EL (cell line): ENCODE measurements at regions not wholly inside any gene's neighbourhood (a gene's known extent, or its start where the extent isn't known, plus 50 kb on each side); places are given as distances from the start of the nearest gene placed in this dataset.
"Not testable (repeated sequence)": the region's sequence is repeated elsewhere in the genome, so short reads cannot be mapped to it uniquely, and the experiment has no call there.

ENCODE experiments used
- DNase-seq: peaks from one replicate; pipeline ENCODE4 v3.0.0-alpha.2; 2016

DNA sequence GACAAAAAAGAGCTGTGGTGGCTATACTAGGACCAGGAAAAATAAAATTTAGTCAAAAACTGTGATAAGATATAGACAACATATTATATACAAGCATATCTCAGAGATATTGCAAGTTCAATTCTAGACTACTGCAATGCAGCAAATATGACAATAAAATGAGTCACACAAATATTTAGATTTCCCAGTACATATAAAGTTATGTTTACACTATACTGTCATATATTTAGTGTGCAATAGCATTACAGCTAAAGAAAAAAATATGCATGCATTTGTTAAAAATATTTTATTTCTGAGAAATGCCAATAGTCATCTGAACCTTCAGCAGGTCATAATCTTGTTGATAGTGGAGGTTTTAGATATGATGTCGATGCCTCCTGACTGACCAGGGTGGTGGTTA lies 72.1 kb downstream of the AKR1C4 start:
- DNase-seq, result no peak

DNA sequence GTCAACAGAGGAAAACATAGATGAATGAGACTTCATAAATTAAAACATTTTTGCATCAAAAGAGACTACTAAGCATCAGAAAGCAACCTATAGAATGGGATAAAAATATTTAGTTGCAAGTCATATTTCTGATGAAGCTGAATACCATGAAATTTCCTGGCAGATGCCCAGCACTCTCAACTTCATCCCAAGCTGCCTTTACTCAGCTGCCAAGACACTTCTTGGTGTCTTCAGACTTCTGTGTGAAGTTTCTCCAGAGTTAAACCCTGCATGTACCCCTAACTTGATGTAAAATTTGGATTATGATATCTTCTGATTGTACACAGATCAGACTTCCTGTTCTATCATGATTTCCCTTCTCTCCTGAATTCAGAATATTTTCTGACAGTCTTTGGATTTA lies 73.2 kb downstream of the AKR1C4 start:
- no peak for DNase-seq

DNA sequence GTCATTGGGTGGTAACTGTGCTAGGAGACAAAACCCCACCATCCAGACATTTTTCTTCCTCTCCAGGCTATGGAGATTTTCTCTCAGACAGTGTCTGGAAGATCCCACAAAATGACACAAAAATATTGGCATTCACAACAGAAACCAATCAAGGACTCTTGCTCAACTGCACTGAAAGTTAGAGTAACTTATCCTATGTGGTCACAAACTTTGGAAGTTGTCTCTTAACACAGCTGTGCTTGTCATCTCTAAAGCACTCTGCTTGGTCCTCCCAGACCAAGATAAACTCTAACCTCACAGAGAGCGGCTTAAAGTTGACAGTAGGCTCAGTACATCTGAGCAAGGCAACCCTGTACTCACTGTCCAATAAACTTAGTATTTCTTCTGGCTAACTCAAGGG lies 74.9 kb downstream of the AKR1C4 start:
- DNase-seq, result no peak

DNA sequence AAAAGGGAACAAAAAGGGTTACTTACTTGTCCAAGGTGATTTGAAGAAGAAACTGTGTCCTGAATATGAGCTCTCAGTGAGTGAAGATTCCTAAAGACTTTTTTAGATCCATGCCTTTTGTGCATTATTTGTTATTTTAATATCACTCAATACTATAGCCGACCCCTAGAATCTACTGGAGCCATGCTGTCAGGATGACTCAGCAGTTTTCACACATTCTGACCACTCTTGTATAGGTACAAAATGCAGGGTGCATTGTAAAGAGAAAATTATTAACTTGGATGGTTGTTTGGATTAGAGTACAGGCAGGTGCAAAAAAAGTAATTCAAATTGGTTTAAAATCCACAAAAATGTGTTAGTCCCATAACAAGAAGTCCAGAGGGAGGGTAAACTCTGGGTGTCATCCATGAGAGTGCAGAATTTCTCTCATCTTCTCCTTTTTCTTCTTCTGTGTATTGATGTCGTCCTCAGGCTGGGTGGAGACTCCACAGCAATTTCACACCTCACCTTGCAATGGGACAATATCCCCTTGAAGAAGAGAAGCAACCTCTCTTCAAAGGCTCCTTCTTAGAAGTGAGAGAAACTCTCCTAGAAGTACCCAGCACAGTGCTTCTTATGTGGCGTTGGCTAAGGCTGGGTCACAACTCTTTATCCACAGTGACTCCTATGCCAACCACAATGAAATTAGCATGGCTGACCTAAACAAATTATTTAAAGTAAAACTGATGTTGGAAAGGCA lies 75.6 kb downstream of the AKR1C4 start:
- no peak for DNase-seq

DNA sequence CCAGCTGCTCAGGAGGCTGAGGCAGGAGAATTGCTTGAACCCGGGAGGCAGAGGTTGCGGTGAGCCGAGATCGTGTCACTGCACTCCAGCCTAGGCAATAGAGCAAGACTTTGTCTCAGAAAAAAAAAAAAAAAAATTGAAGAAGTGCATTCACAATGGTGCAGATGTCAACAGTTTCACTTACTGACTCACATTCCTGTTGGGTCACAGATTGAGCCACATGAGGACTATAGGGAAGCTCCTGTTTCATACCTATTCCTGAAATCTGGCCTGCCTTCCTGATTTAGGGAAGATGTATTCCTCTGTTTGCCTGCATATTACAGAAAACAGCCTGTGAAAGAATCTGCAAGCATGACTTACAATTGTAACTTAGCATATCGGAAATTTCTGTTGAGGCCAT lies 78.2 kb downstream of the AKR1C4 start:
- DNase-seq, result no peak

DNA sequence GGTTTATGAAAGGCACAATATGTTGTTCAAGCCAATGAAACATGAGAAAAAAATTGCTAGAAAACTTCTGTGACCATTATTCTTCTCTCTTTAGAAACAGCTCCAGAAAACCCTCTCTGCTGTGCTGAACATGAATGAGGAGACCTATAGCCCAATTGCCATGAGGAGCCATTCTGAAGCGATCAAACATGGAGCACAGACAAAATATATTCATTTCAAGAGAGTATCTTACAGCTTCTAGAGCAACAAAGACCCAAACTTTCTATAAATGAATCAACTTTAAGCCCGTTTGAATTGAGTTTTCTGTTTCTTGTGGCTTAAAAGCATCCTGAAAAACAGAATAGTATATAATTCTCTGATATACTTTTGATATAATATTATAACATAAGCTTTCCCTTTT lies 83.4 kb upstream of the UCN3 start:
- DNase-seq, result no peak

DNA sequence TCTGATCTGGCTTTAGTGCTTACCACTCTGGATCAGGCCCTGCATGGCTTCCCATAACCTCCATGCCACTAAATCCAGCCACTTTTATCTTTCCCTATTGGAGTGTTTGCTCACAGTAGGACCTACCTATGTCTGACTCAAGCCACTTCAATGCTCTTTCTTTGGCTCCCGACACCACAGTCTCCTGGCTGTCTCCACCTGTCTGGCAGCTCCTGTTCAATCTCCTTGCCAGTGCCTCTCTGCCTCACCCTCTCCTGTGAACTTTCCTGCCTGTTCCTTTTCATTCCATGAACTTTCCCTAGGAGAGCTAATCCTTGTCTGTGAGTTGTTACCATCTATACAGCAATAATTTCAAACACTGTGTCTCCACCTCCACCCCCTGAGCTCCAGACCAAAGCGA lies 82.6 kb upstream of the UCN3 start:
- no peak for DNase-seq

DNA sequence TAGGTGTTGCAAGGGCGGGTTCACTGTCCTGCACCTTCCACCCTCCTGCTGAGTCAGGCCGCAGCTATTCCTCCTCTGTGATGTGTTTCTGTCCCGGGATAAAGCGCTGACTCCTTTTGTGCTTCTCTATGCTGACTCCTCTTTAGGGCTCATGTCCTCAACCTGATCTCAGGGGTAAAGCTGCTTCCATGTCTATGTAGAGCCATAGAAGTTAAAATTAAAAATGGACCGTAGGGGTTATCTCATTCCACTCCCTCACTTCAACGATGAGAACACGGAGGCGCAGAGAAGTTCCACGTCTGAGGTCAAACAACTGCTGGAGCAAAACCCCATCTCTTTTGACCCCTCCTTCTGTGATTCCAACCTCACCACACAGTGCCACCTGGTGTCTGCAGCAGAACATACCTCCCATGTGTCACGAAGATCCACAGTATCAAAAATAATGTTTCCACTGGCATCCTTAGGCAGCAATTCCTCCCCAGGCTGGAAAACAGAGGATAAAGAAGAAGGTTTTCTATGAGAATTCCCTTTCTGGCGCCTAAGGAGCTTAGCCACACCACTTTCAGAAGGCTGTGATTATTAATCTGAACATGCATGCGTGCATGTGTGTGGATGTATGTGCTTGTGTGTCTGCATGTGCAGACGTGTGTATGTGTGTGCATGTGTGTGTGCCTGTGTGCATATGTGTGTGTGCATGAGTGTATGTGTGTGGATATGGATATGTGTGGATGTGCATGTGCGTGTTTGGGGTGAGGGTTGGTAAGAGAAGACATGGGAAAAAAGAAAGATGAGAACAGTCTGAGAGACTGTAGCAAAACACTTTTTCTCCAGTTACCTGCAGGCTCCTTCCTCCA lies 81.2 kb upstream of the UCN3 start:
- DNase-seq, result peak; percentile 47

DNA sequence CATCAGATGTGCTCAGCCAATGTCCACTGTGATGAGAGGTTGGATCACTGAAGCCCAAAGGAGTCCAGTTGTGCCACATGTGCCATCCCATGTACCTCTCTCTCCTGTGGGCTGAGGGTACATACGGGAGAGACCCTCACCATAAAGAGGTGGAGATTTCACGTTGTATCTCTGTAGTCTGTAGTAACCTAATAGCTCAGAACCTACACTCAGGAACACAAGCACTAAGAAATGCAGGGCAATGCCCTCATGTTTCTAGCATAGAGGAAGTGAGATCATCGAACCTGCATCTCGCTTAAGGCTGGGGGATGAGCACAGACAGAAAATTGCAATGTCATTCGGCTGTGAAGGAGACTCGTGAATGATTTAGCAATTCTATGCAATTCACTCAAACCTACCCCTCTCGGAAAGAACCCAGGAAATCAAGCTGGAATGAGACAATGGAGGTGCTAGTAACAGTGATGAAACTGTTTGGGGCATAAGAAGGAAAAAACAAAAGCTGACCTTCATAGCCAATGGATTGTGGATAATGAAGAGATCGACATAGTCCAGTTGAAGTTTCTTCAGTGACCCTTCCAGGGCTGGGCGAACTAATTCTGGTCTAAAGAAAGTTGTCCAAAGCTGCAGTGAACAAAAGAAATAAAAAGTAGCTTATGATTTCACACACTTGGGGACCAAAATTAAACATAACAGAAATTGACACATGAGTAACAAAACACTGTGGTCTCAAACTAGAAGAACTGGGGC lies 80.3 kb upstream of the UCN3 start:
- peak; percentile 68 for DNase-seq

DNA sequence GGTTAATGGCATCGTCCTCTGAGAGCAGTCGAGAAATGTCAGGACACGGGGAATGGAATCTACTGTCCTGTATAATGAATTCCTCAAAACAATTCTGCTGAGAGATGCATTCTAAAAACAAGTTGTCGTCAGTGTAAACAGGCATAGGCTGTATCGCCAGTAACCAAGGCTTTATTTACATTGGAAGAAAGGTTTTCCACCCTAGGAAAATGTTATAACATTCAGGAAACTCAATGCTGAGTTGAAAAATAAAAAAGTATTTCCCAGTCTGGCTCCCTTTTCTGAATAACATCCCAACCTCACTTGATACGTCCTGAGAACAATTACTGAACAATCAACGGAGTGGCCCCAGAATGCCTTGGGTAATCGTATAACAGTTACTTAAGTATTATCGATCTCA lies 79.6 kb upstream of the UCN3 start:
- no peak for DNase-seq

DNA sequence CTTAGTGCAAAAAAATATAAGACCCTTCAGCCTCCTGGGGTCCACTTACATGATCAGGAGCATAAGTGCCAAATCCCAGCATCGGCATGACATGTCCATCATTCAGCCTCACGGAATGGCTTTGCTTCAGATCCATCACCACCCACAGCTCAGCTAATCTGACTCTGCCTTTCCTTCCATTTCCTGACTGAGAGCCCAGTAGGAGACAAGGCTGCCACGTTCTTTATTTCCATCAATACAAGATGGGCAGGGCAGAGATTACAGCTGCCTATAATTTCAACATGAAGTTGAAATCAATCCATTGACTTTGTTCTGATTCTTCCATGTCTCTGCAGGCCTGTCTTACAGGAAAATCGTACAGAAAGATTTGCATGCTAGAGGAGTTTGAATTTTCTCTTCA lies 76.4 kb upstream of the UCN3 start:
- no peak for DNase-seq

DNA sequence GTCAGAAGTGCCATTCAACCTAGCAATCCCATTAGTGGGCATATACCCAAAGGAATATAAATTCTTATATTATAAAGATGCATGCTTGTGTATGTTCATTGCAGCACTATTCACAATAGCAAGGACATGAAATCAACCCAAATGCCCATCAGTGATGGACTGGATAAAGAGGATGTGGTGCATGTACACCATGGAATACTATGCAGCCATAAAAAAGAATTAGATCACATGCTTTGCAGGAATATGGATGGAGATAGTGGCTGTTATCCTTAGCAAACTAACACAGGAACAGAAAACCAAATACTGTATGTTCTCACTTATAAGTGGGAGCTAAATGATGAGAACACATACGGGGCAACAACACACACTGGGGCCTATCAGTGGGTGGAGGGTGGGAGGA lies 75.5 kb upstream of the UCN3 start:
- DNase-seq, result not testable (repeated sequence)

DNA sequence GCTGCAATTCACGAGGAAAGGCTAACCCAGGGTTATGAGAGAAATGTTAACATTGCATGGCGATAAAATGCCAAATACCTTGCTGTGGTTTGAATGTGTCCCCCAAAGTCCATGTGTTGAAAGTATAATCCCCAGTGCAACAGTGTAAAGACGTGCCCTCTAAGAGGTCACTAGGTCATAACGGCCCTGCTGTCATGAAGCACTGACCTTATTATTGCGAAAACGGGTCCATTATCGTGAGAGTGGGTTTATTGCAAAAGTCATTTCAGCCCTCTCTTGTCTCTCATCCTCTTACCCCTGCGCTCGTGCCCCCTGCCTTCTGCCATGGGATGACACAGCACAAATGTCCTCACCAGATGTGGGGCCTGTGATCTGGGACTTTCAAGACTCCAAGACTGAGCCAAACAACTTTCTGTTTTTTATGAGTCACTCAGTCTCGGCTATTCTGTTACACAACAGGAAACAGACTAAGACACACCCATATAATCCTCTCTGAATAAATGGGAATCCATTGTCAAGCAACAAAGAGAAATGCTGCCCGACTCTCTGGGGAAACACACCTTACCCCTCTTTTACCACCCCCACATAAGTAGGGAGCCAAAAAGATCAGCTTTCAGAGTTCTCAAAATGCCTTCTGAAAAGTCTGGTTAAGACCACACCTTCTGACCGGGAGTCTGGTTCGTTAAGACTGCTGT lies 73.1 kb upstream of the UCN3 start:
- peak; percentile 88 for DNase-seq

DNA sequence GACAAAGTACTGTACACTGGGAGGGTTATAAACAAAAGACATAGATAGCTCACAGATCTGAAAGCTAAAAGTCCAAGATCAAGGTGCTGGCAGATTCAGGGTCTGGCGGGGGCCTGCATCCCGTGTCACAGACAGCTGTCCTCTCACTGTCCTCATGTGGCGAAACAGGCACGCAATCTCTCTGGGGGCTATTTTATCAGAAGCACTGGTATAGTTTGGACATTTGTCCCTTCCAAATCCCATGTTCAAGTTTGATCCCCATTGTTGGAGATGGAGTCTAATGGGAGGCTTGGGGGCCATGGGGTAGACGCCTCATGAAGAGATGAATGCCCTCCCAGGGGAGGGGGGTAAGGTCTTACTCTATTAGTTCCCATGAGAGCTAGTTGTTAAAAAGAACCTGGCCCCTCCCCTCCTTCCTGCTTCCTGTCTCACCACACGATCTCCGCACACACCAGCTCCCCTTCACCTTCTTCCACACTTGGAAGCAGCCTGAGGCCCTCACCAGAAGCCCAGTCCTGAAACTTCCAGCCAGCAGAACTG lies 72.5 kb upstream of the UCN3 start:
- no peak for DNase-seq

DNA sequence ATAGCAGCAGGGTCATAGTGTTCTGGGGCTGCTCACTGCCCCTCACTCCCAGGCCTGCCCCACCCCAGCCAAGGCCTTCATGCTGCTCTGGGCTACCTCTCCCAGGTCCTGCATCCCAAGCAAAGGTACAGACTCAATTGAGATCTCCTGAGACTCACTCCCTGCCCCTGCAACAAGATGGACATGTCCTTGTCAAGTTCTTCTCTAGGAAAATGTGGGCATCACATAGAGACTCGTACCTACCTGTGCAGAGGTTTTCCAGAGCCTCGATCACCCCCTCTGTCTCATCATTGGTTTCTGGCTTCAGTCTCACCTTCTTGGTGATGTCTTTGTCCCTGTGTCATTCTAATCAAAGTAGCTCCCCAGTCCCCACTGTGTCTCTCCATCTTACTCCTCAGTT lies 71.8 kb upstream of the UCN3 start:
- DNase-seq, result not testable (repeated sequence)

DNA sequence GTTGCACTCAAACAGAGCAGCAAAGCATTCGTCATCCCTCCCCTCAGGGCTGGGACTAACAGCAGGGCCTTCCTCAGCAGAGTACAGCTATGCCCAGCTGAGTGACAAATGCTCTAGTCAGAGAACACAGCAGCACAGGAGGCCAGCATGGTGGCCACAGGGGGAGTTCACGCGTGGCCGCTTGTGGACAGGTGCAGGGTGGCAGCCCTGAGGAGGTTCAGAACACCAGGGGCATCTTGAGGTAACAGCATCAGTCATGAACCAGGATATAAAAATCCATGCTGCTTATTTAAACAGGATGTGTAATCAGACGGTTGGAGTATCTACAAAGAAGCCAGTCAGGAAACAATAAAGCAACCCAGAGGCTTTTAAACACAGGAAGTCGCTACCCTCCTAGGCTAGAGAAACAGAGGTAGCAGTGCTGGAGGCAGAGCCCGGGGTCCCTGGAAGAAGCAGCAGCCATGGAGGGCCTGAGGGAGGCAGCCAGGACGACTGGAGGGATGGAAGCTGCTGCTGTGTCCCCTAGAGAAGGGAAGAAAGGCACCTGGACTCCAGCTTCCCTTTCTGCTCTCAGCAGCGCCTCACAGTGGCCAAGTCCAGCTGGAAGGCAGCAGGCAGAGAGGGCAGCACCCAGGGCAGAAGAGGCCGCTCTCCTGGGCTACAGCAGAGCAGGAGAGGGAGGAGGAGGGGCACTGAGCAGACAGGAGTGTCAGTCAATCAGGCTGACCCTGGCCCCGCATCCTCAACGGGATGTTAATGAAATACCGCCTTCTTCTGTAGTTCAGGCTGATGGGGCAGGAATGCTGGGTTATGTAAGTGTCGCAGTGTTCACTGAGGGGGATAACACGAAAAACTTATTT lies 70.8 kb upstream of the UCN3 start:
- peak; percentile 61 for DNase-seq

DNA sequence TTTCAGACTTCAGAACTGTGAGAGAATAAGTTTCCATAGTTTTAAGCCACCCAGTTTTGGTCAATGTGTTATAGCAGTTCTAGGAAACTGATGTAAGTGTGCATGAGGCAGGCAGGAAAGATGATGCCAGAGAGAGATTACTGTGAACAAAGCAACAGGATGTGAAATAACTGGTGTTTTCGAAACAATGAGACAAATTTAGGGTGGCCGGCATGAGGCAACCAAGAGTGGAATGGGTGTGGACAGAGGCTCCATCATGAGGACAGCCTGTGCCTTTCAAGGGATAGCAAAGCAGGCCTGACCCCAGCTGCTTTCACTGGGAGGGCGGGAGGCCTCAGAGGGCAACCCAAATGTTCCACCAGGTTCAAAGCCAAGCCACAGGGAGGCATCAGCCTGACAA lies 67.3 kb upstream of the UCN3 start:
- DNase-seq, result no peak

DNA sequence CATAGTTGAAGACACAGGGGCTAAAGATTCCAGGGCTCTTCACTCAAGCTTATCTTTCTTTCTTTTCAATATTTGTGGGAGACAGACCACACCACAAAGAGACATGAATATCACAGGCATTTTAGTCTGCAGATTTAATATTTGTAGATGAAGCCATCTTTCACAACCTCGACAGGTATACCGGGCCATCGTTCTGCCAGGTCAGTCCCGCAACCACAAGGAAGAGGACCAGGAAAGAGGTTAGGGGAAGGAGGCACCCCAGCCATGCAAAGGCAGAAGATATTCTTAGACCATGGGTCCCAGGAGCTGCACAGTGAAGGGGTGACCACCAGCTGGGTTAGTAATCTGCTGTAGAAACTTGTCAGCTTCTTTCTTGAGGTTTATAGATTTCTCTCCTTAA lies 66.8 kb upstream of the UCN3 start:
- no peak for DNase-seq

DNA sequence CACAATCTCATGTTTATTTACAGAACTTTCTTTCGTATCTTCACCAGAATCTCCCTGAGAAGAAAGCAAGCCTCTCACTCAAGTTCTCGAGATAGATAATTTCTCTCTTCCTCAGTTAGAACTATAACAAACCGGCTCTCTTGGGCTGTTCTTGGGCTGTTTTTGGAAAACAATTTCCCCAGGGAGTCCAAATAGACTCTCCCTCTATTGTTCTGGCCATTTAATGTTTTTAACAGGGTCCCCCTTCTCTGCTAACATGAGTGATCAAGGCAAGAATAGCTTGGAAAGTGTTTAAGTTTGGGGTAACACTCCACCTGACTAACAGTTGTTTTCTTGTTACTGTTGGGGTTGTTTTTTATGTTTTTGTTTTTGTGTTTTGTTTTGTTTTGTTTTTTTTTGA lies 64.8 kb upstream of the UCN3 start:
- no peak for DNase-seq

DNA sequence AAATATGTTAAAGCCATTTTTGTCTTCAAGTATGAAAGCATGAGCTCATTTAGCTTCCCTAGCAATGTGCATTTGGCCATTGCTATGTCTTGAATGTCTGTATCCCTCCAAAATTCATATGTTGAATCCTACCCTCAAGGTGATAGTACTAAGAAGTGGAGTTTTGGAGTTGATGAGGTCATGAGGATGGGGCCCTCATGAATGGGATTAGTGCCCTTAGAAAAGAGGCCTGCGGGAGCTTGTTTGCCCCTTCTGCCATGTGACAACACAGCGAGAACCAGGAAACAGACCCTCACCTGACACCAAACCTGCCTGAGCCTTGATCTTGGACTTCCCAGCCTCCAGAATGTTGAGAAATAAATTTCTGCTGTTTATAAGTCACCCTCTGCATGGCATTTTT lies 61.3 kb upstream of the UCN3 start:
- no peak for DNase-seq

DNA sequence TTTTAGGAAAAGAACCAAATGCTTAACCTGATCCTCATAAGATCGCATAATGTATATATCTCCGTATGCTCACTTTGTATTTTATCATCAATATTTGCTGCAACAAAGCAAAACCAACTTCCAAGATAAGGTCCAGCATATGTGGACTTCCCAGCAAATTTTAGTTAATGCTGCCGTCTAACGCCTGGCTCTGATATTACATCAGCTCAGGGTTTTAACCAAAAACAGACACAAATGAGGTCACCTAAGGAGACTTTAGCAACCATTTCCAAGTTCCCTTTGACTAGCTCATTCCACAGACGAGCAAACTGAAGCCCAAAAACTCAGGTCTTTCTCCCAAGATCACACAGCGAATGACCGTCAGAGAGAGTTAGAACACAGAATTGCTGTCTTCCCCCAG lies 59.4 kb upstream of the UCN3 start:
- DNase-seq, result peak; percentile 44

DNA sequence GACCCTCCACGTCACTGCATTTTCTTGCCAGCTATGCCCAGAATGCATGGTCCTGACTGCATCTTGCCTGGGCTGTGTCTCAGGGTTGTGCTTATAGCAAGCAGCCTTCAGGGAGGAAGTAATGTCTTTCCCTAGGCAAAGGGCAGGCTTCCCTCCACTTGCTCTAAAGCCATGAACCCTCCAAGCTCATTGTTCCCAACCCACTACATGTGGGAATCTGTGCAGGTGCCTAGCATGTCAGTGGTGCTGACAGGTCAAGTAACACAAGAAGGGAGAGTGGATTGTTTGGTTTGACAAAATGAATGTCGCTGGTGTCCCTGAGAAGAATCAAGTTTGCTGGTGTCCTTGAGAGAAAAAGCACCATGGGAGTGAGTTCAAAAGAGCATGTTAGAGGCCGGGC lies 53.9 kb upstream of the UCN3 start:
- DNase-seq, result no peak
